ENCODE measurements at regions not wholly inside any gene's neighbourhood (a gene's known extent, or its start where the extent isn't known, plus 50 kb on each side); places are given as distances from the start of the nearest gene placed in this dataset.

DNA sequence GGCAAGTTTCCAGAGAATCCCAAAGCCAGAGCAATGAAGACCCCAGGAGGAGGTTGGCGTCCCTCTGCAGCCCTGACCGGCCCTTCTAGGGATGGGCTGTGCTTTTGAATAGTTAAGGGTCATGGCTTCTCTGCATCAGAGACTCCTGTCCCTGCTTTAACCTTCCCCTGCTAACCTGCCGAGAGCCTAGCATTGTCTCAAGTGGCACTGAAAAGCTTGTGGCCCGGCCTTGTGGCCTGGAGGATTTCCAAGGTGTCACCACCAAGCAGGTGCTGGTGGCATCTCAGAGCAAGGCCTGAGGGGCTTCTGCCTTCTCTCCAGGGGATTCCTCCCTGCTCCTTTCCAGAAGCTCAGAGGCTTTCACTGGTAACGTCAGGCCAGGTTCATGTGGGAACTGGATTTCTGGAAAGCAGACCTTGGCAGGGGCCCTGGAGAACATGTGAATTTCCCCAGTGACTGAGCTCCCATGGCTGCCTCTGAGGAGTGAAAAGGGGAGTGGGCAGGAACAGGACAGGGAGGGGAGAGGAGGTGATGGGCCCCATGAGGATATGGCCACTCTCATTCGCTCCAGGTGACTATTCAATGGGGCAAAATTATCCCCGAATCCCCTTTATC, 409.9 kb downstream of the PTPRU start:
- Histone ChIP-seq H3K4me1 (no peaks in the 10 kb centered on the region), H3K4me2 (no peak overlapping the region), H3K9me3 (no peaks in the 10 kb centered on the region), H3K27ac (no peak overlapping the region), H3K4me3 (no peak overlapping the region)
- ChIA-PET CTCF (interaction anchor here (0.5 kb wide), 1 partner anchor 267 kb away, joined by 4 read pairs; no protein-coding TSS in a partner anchor), POLR2A (no interaction called here)
- TF ChIP-seq ZFP36 (IDR thresholded peaks at IDR 0.05; ENCODE audit: borderline replicate concordance, partially characterized antibody) (no peak), RAD21 (conservative IDR thresholded peaks at IDR 0.05 in 1 of 2, IDR thresholded peaks at IDR 0.05 in 1 of 2) (no peak)
- 68% methylated on average over 6 of the region's 7 CpGs for WGBS (ENCODE audit: missing lambda C conversion rate)
- no peak for DNase-seq (ENCODE audit: low read depth in 1 of 2, low spot score in 1 of 2)
- no peak for FAIRE-seq
- ATAC-seq: no peak

DNA sequence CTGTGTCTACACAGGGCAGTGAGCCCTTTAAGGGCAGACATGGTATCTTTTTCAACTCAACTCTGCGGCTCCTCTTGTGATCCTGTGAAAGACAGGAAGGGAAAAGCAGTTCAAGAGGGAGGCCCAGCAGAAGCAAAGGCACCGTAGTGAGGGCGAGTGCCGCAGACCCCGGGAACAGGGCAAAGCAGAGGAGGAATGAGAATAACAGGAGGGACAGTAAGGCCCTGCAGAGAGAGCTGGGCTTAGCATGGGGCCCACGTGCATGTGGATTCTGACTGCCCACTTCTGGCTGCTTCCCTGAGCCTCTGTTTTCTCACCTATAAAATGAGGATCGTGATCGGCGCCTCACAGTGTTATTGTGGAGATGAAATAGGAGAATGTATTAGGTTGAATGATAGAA, 409.3 kb downstream of the PTPRU start:
- H3K4me3 ChIP-seq: no peak overlapping the region
- no peak for ATAC-seq
- TF ChIP-seq, protein P1, sequence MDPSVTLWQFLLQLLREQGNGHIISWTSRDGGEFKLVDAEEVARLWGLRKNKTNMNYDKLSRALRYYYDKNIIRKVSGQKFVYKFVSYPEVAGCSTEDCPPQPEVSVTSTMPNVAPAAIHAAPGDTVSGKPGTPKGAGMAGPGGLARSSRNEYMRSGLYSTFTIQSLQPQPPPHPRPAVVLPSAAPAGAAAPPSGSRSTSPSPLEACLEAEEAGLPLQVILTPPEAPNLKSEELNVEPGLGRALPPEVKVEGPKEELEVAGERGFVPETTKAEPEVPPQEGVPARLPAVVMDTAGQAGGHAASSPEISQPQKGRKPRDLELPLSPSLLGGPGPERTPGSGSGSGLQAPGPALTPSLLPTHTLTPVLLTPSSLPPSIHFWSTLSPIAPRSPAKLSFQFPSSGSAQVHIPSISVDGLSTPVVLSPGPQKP (IDR thresholded peaks at IDR 0.05; ENCODE audit: low read depth, low read length): no peak
- TF ChIP-seq CBX8 (IDR thresholded peaks at IDR 0.05): no peak
- no peak for TF ChIP-seq NFE2L2 (conservative IDR thresholded peaks at IDR 0.05; ENCODE audit: low read length)
- no peak for TF ChIP-seq EHMT2 (IDR thresholded peaks at IDR 0.05; ENCODE audit: low read depth)
- no peak for TF ChIP-seq TFCP2L1 (CRISPR knock-in tag; IDR thresholded peaks at IDR 0.05)
- no peak for TF ChIP-seq NPAS2 (CRISPR knock-in tag; IDR thresholded peaks at IDR 0.05; ENCODE audit: borderline replicate concordance)
- TF ChIP-seq, protein P2, sequence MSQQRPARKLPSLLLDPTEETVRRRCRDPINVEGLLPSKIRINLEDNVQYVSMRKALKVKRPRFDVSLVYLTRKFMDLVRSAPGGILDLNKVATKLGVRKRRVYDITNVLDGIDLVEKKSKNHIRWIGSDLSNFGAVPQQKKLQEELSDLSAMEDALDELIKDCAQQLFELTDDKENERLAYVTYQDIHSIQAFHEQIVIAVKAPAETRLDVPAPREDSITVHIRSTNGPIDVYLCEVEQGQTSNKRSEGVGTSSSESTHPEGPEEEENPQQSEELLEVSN (IDR thresholded peaks at IDR 0.05; ENCODE audit: borderline replicate concordance, low read depth): no peak
- no peak for TF ChIP-seq FOXS1 (CRISPR knock-in tag; IDR thresholded peaks at IDR 0.05)
- no peak for TF ChIP-seq KDM5A (IDR thresholded peaks at IDR 0.05)
- TF ChIP-seq, protein P3, sequence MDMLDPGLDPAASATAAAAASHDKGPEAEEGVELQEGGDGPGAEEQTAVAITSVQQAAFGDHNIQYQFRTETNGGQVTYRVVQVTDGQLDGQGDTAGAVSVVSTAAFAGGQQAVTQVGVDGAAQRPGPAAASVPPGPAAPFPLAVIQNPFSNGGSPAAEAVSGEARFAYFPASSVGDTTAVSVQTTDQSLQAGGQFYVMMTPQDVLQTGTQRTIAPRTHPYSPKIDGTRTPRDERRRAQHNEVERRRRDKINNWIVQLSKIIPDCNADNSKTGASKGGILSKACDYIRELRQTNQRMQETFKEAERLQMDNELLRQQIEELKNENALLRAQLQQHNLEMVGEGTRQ (IDR thresholded peaks at IDR 0.05): no peak
- TF ChIP-seq, protein P4, sequence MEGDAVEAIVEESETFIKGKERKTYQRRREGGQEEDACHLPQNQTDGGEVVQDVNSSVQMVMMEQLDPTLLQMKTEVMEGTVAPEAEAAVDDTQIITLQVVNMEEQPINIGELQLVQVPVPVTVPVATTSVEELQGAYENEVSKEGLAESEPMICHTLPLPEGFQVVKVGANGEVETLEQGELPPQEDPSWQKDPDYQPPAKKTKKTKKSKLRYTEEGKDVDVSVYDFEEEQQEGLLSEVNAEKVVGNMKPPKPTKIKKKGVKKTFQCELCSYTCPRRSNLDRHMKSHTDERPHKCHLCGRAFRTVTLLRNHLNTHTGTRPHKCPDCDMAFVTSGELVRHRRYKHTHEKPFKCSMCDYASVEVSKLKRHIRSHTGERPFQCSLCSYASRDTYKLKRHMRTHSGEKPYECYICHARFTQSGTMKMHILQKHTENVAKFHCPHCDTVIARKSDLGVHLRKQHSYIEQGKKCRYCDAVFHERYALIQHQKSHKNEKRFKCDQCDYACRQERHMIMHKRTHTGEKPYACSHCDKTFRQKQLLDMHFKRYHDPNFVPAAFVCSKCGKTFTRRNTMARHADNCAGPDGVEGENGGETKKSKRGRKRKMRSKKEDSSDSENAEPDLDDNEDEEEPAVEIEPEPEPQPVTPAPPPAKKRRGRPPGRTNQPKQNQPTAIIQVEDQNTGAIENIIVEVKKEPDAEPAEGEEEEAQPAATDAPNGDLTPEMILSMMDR (IDR thresholded peaks at IDR 0.05): no peak
- no peak for TF ChIP-seq MAZ (IDR thresholded peaks at IDR 0.05; ENCODE audit: borderline replicate concordance, low read depth, low read length)
- TF ChIP-seq CBX2 (IDR thresholded peaks at IDR 0.05; ENCODE audit: borderline replicate concordance, low read depth): no peak
- no peak for TF ChIP-seq RAD21 (conservative IDR thresholded peaks at IDR 0.05 in 1 of 2, IDR thresholded peaks at IDR 0.05 in 1 of 2)
- no peaks in the 10 kb centered on the region for H3K9me3 ChIP-seq
- 66% methylated on average over 9 of the region's 9 CpGs for WGBS (ENCODE audit: missing lambda C conversion rate)
- no peak for FAIRE-seq
- no peak overlapping the region for H3K27ac ChIP-seq
- DNase-seq (ENCODE audit: low read depth in 1 of 2, low spot score in 1 of 2): no peak
- H3K4me2 ChIP-seq: no peak overlapping the region
- no peaks in the 10 kb centered on the region for H3K4me1 ChIP-seq
- ChIA-PET CTCF (no interaction called here), POLR2A (no interaction called here)

DNA sequence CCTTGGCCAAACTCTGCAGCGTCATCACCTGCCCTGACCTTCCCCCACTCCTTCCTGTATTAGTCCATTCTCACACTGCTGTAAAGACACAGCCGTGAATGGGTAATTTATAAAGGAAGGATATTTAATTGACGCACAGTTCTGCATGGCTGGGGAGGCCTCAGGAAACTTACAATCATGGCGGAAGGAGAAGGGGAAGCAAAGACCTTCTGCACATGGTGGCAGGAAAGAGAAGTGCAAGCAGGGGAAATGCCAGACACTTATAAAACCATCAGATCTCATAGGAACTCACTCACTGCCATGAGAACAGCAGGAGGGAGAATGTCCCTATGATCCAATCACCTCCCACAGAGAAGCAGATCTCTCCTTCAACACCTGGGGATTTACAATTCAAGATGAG, 408.5 kb downstream of the PTPRU start:
- H3K27ac ChIP-seq: no peak overlapping the region
- CTCF ChIA-PET: no interaction called here
- ATAC-seq: no peak
- H3K4me3 ChIP-seq: no peak overlapping the region
- no peaks in the 10 kb centered on the region for H3K4me1 ChIP-seq
- no peak overlapping the region for H3K4me2 ChIP-seq
- WGBS (ENCODE audit: missing lambda C conversion rate): 78% methylated on average over 4 of the region's 4 CpGs
- no peaks in the 10 kb centered on the region for H3K9me3 ChIP-seq
- FAIRE-seq: no peak
- DNase-seq (ENCODE audit: low read depth in 1 of 2, low spot score in 1 of 2): no peak
- POLR2A ChIA-PET: no interaction called here
- TF ChIP-seq HOXB5 (CRISPR knock-in tag; IDR thresholded peaks at IDR 0.05): no peak
- TF ChIP-seq, protein P2 (IDR thresholded peaks at IDR 0.05; ENCODE audit: borderline replicate concordance, low read depth): no peak
- no peak for TF ChIP-seq EP300 (IDR thresholded peaks at IDR 0.05)
- TF ChIP-seq, protein P5, sequence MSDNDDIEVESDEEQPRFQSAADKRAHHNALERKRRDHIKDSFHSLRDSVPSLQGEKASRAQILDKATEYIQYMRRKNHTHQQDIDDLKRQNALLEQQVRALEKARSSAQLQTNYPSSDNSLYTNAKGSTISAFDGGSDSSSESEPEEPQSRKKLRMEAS (IDR thresholded peaks at IDR 0.05): no peak
- TF ChIP-seq RARB (CRISPR knock-in tag; IDR thresholded peaks at IDR 0.05): no peak
- no peak for TF ChIP-seq EHMT2 (IDR thresholded peaks at IDR 0.05; ENCODE audit: low read depth)
- TF ChIP-seq, protein P6, sequence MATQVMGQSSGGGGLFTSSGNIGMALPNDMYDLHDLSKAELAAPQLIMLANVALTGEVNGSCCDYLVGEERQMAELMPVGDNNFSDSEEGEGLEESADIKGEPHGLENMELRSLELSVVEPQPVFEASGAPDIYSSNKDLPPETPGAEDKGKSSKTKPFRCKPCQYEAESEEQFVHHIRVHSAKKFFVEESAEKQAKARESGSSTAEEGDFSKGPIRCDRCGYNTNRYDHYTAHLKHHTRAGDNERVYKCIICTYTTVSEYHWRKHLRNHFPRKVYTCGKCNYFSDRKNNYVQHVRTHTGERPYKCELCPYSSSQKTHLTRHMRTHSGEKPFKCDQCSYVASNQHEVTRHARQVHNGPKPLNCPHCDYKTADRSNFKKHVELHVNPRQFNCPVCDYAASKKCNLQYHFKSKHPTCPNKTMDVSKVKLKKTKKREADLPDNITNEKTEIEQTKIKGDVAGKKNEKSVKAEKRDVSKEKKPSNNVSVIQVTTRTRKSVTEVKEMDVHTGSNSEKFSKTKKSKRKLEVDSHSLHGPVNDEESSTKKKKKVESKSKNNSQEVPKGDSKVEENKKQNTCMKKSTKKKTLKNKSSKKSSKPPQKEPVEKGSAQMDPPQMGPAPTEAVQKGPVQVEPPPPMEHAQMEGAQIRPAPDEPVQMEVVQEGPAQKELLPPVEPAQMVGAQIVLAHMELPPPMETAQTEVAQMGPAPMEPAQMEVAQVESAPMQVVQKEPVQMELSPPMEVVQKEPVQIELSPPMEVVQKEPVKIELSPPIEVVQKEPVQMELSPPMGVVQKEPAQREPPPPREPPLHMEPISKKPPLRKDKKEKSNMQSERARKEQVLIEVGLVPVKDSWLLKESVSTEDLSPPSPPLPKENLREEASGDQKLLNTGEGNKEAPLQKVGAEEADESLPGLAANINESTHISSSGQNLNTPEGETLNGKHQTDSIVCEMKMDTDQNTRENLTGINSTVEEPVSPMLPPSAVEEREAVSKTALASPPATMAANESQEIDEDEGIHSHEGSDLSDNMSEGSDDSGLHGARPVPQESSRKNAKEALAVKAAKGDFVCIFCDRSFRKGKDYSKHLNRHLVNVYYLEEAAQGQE (IDR thresholded peaks at IDR 0.05): no peak
- TF ChIP-seq, protein P3 (IDR thresholded peaks at IDR 0.05): no peak
- no peak for TF ChIP-seq POLR2A (IDR thresholded peaks at IDR 0.05; ENCODE audit: low read length)
- no peak for TF ChIP-seq RAD21 (conservative IDR thresholded peaks at IDR 0.05 in 1 of 2, IDR thresholded peaks at IDR 0.05 in 1 of 2)
